Renal cortical epithelial cell (primary cell): ENCODE measurements at regions not wholly inside any gene's neighbourhood (a gene's known extent, or its start where the extent isn't known, plus 50 kb on each side); places are given as distances from the start of the nearest gene placed in this dataset.

Experiments used
- DNase-seq: peaks from one replicate; pipeline ENCODE4 v3.0.0-alpha.2; 2011; ENCODE audit warnings: low read depth

- no peak for DNase-seq
Measured at GRCh38 chr2:15793078-15793913, 147.1 kb upstream of the MYCN start.

DNA sequence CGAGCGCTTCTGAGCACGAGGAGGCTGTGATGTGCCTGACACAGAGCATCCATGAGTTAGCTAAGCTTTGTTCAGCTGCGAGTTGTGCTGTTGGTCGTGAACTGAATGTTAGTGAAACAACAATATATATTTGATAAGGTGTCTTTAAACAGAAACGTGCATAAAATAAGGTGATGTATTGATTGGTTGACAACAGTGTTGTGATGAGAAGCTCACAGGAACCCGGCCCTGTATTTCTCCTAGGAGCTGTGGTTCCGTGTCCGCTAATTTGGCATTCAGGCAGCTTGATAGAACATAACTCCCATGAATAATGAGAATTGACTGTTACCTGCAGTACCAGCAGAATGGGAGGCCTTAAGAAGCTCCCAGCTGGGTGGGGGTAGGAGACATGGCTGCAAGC is 146.4 kb upstream of the MYCN start:
- DNase-seq, result no peak

GRCh38 chr2:15794608-15795134 is 145.7 kb upstream of the MYCN start:
- DNase-seq, result no peak

GRCh38 chr2:15795426-15795825 is 144.9 kb upstream of the MYCN start:
- DNase-seq, result no peak

DNA sequence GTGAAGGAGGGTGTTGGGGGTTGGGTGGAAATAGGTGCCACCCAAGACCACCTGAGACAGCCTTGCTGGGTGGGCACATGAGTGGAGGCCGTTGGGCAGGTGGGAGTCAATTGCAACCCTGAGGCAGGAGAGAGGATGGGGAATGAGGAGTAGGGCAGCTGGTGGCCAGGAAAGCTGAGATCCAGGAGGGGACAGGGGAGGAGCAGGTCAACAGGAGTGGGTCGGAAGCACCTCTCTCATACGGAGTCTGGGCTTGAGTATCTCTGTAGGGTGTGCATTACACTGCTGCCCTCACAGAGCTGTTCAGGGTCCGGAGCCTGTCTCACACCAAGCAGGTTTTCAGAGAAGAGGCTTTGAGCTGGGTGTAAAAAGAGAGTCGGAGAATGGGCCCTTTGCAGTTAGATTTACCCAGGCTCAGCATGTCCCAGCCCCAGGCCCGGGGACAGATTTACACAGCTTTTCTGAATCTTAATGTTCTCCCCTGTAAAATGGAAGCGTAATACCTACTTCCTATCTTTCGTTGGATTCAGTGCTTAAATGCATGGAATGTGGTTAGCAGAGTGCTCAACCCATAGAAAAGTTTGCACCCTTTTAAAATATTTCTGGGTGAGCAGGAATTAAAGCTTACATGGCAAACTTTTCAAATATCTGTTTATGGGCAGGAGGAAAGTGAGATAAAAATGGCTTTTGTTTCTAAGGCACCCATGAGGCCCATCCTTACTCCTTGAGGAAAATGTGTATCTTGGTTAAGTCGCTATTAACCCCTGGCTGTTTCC is 144.0 kb upstream of the MYCN start:
- no peak for DNase-seq

DNA sequence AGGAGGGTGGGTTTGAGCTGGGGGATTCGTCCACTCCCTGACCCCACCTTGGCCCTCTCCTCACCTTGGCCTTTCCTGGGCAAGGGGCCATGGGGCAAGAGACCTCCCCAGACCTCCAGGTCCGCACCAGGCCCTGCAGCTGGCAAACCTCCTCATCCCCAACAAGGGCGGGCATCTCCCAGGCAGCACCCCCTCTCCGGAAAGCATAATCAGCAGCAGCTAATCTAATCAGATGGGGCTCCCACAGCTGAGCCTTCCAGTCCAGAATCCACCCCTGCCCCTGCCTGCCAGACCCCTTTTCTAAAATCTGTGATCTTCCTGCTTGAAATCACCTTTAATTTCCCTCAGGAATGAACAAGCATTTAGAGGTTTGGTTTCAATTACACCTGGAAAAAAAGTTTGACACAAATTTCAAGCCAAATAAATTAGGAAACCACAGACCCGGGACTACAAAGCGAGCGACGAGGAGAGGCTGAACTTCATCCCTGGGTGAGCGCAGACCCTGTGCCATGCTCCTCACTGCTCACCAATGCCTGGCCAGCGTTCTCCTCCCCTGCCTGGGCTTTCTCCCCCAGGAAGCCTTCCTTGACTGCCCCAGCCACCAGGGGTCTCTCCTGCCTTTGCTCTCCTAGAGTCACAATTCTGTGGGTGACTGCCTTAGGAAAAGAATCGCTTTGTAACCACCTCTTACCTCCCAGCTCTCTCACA is 143.0 kb upstream of the MYCN start:
- DNase-seq, result no peak

- no peak for DNase-seq
Measured at GRCh38 chr2:15797939-15798281, 142.4 kb upstream of the MYCN start.

GRCh38 chr2:15798701-15799431 is 141.5 kb upstream of the MYCN start:
- no peak for DNase-seq

GRCh38 chr2:15799432-15799827 is 140.9 kb upstream of the MYCN start:
- DNase-seq, result peak; percentile 68

- DNase-seq, result no peak
Measured at GRCh38 chr2:15800495-15801329, 139.6 kb upstream of the MYCN start.

DNA sequence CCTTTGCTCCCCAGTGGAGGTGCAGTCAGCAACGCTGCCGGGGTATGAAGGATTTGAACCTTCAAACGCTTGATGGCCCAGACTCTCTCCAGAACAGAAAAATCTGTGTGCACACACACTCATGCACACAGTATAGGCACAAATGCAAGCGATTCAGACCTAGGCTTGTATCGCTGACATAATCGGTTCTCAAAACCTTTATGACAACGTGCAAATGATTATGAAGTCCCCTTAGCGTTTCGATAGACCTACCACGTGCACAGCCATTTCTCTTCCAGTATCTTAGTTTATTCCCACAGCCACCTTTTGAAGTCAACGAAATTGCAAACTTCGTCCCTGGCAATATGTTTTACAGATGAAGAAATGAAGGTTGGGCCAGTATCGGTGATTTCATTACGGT is 138.9 kb upstream of the MYCN start:
- DNase-seq, result no peak

DNA sequence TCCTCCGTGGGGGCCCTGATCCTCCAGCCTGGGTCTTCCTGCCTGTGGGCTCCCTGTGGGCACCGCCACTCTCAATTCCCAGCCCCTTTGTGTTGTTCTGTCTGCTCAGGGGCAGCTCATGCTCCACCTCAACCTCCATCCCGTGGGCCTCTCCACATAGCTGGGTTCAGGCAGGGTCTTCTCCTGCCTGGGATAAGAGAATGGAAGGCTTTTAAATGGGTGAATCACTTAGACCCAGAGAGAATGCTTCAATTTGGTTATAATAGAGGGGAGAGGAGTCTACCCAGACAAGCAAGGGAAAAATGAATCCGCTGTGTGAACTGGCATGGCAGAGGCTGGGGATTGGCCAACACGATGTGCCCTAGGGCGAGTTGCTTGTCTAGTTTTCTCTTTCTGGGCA is 138.4 kb upstream of the MYCN start:
- DNase-seq, result no peak

- peak; percentile 15 for DNase-seq
Measured at GRCh38 chr2:15802657-15803542, 137.4 kb upstream of the MYCN start.

- no peak for DNase-seq
Measured at GRCh38 chr2:15803543-15804245, 136.7 kb upstream of the MYCN start.

DNA sequence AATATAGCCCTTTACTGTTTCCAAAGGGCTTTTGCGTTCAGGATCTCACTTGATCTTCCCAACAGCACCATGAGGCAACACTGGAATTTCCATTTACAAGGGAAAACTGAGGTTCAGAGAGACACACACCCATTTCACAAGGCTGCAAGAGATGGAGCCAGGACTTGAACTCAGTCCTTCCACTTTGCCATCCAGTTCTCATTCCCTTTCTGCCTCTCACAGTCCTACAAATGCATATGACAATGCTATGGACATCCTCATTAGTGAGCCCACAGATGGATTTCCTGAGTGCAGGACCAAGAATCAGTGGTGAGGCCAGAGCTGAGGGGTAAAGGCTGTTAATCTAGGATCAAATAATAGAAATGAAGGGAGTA is 136.1 kb upstream of the MYCN start:
- no peak for DNase-seq

GRCh38 chr2:15804691-15805090 is 135.7 kb upstream of the MYCN start:
- no peak for DNase-seq

- no peak for DNase-seq
Measured at GRCh38 chr2:15805206-15805605, 135.1 kb upstream of the MYCN start.

GRCh38 chr2:15805772-15806171 is 134.6 kb upstream of the MYCN start:
- DNase-seq, result no peak

DNA sequence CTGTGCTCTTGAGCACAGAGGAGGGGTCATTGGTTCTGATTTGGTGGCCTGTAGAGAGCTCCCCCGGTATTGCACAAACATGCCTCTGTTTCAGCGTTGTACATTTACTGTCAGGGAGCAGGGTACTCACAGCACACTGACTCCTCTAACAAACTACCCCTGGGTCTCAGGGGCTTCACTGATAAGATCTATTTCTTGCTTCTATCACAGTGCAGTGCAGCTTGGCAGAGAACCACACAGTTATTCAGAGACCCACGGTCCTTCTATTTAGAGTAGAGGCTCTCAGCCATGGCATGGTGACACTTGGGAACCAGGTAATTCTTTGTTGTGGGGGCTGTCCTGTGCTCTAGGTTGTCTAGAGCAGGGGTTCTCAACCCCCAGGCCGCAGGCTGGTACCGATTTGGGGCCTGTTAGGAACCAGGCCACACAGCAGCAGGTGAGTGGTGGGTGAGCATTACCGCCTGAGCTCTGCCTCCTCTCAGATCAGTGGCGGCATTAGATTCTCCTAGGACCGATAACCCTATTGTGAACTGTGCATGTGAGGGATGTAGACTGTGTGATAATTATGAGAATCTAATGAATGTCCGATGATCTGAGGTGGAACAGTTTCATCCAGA is 133.4 kb upstream of the MYCN start:
- DNase-seq, result no peak
